ENCODE measurements at regions not wholly inside any gene's neighbourhood (a gene's known extent, or its start where the extent isn't known, plus 50 kb on each side); places are given as distances from the start of the nearest gene placed in this dataset.

- TF ChIP-seq CTCF (IDR thresholded peaks at IDR 0.05; ENCODE audit: insufficient read depth, low read length, severe bottlenecking) = no peak
- no peak overlapping the region for H3K4me3 ChIP-seq (ENCODE audit: low read depth, low read length)
- peaks cover 1% of the 10 kb centered on the region for H3K36me3 ChIP-seq (ENCODE audit: control insufficient read depth, insufficient read depth, low read length)
- H3K27me3 ChIP-seq (ENCODE audit: control insufficient read depth, insufficient read depth, low read length) = no peaks in the 10 kb centered on the region
- DNase-seq (ENCODE audit: low read depth) = no peak
- FAIRE-seq = no peak
Observed at GRCh38 chr5:167894631-167895472, 396.6 kb upstream of the WWC1 start.

GRCh38 chr5:167895899-167896659 lies 395.4 kb upstream of the WWC1 start:
- no peak for TF ChIP-seq CTCF (IDR thresholded peaks at IDR 0.05; ENCODE audit: insufficient read depth, low read length, severe bottlenecking)
- FAIRE-seq = no peak
- H3K27me3 ChIP-seq (ENCODE audit: control insufficient read depth, insufficient read depth, low read length) = no peaks in the 10 kb centered on the region
- H3K4me3 ChIP-seq (ENCODE audit: low read depth, low read length) = no peak overlapping the region
- H3K36me3 ChIP-seq (ENCODE audit: control insufficient read depth, insufficient read depth, low read length) = peaks cover 1% of the 10 kb centered on the region
- peak; percentile 28 for DNase-seq (ENCODE audit: low read depth)

- no peak for DNase-seq (ENCODE audit: low read depth)
- no peaks in the 10 kb centered on the region for H3K27me3 ChIP-seq (ENCODE audit: control insufficient read depth, insufficient read depth, low read length)
- TF ChIP-seq CTCF (IDR thresholded peaks at IDR 0.05; ENCODE audit: insufficient read depth, low read length, severe bottlenecking) = no peak
- peaks cover 1% of the 10 kb centered on the region for H3K36me3 ChIP-seq (ENCODE audit: control insufficient read depth, insufficient read depth, low read length)
- H3K4me3 ChIP-seq (ENCODE audit: low read depth, low read length) = no peak overlapping the region
- no peak for FAIRE-seq
Observed at GRCh38 chr5:167896814-167897213, 394.6 kb upstream of the WWC1 start.

GRCh38 chr5:167897371-167897770 lies 394.1 kb upstream of the WWC1 start:
- FAIRE-seq (no peak), DNase-seq (ENCODE audit: low read depth) (no peak)
- H3K27me3 ChIP-seq (ENCODE audit: control insufficient read depth, insufficient read depth, low read length) = no peaks in the 10 kb centered on the region
- peaks cover 3% of the 10 kb centered on the region for H3K36me3 ChIP-seq (ENCODE audit: control insufficient read depth, insufficient read depth, low read length)
- TF ChIP-seq CTCF (IDR thresholded peaks at IDR 0.05; ENCODE audit: insufficient read depth, low read length, severe bottlenecking) = no peak
- no peak overlapping the region for H3K4me3 ChIP-seq (ENCODE audit: low read depth, low read length)

GRCh38 chr5:167898361-167899042 lies 392.9 kb upstream of the WWC1 start:
- TF ChIP-seq CTCF (IDR thresholded peaks at IDR 0.05; ENCODE audit: insufficient read depth, low read length, severe bottlenecking) = no peak
- Histone ChIP-seq H3K36me3 (ENCODE audit: control insufficient read depth, insufficient read depth, low read length) (peaks cover 3% of the 10 kb centered on the region), H3K4me3 (ENCODE audit: low read depth, low read length) (no peak overlapping the region), H3K27me3 (ENCODE audit: control insufficient read depth, insufficient read depth, low read length) (no peaks in the 10 kb centered on the region)
- DNase-seq (ENCODE audit: low read depth) (no peak), FAIRE-seq (peak; percentile 83)

All from bronchial epithelial cell (primary cell).